Lower leg skin (tissue), 4 donors: ENCODE measurements at regions not wholly inside any gene's neighbourhood (a gene's known extent, or its start where the extent isn't known, plus 50 kb on each side); places are given as distances from the start of the nearest gene placed in this dataset.

ENCODE experiments used
- DNase-seq, 2 donors: peaks; one replicate each; pipeline ENCODE4 v3.0.0-alpha.2; 2019; ENCODE audit warnings: low spot score in 2 of 2
- H3K4me3 ChIP-seq: fragments of 200-600 bp; sonication (generic); 2 replicates; pipeline ENCODE4 v1.5.1; 2017; ENCODE audit warnings: mild to moderate bottlenecking, low read depth; ENCODE audit not compliant: poor library complexity, severe bottlenecking
- POLR2A ChIP-seq, 2 donors: fragments of 450-650 bp; IDR thresholded peaks; one replicate each; pipeline ENCODE4 v1.6.1; 2016 to 2017; ENCODE audit warnings: antibody characterized with exemption in 2 of 2, mild to moderate bottlenecking in 1 of 2, moderate library complexity in 1 of 2
- WGBS, 2 donors: methylation state at CpG; one replicate each; pipeline ENCODE4 v1.1.5; 2018; 5-methylcytosine and 5-hydroxymethylcytosine counted together
- intact Hi-C: fragments of 100-400 bp; cut with DNase I; formaldehyde crosslinking; loops from one replicate; pipeline ENCODE4 v1.15.0; 2023; ENCODE audit warnings: low total_unique reads
- TF ChIP-seq, protein P1 (sequence below), 3 donors: fragments of 450-650 bp; IDR thresholded peaks; one replicate each; pipeline ENCODE4 v1.5.1; 2016; ENCODE audit warnings: antibody characterized with exemption in 3 of 3, mild to moderate bottlenecking in 3 of 3, moderate library complexity in 2 of 3

DNA sequence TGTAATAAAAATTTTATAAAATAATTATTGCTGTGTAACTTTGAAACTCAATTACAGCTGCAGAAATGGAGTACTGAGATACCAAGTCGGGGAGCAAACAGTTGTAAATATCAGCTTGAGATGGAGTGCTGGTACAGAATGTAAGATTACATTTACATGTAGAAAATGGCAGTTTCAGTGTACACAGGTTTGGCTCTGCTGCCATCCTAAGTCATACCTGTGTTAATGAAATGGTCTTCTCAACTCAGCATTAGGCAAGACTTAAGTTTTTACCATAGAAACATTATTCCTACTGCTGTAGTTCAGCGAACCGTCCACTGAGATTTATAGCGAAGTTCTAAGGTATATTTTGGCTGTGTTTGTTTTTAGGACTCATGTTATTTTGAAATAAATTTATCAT lies 110.1 kb upstream of the TBL1XR1 start:
- no peak for DNase-seq
- H3K4me3 ChIP-seq: no peak overlapping the region
- intact Hi-C loops: no loop called here
- 87 to 88% methylated on average over 4 of the region's 4 CpGs for WGBS, 2 donors
- TF ChIP-seq, protein P1, sequence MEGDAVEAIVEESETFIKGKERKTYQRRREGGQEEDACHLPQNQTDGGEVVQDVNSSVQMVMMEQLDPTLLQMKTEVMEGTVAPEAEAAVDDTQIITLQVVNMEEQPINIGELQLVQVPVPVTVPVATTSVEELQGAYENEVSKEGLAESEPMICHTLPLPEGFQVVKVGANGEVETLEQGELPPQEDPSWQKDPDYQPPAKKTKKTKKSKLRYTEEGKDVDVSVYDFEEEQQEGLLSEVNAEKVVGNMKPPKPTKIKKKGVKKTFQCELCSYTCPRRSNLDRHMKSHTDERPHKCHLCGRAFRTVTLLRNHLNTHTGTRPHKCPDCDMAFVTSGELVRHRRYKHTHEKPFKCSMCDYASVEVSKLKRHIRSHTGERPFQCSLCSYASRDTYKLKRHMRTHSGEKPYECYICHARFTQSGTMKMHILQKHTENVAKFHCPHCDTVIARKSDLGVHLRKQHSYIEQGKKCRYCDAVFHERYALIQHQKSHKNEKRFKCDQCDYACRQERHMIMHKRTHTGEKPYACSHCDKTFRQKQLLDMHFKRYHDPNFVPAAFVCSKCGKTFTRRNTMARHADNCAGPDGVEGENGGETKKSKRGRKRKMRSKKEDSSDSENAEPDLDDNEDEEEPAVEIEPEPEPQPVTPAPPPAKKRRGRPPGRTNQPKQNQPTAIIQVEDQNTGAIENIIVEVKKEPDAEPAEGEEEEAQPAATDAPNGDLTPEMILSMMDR (IDR thresholded peaks at IDR 0.05): no peak
- no peak for TF ChIP-seq POLR2A (IDR thresholded peaks at IDR 0.05)

DNA sequence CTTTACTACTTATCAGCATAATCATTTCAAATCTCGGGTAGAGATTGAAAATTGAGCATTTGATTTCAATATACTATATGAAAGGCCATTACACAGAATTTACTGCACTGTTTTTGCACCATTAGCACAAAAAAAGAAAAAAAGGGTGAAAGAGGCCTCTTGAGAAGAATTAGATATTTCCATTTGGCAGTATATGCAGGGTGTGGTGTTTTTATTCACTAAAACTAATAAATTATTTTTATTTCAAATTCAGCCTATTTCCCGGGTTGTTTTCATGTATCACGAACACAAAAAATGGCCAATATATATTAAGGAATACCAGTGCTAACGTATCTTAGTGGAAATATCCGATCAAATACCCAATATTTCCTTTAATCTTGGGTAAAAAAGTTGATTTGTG lies 110.5 kb upstream of the TBL1XR1 start:
- 49 to 61% methylated on average over 5 of the region's 5 CpGs for WGBS, 2 donors

DNA sequence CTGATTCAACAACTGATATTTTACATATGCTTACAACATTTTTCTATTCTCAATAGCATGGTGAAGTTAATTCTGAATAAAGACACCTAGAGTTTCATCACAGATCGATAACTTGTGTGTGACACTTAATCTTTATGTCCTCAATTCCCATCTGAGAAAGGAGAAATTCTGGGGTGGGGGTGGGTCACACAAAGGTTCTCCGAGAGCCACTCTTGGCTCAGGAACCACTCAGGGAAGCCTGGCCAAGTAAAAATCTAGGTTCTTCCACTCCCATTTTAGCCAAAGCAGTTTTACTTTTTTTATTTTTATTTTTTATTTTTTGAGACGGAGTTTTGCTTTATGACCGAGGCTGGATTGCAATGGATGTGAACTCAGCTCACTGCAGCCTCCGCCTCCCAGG lies 111.0 kb upstream of the TBL1XR1 start:
- no peak overlapping the region for H3K4me3 ChIP-seq
- 65 to 69% methylated on average over 5 of the region's 5 CpGs for WGBS, 2 donors
- TF ChIP-seq, protein P1 (IDR thresholded peaks at IDR 0.05): no peak
- no peak for TF ChIP-seq POLR2A (IDR thresholded peaks at IDR 0.05)
- no peak for DNase-seq
- intact Hi-C loops: no loop called here

More for the DNA sequence above, 110.5 kb upstream of the TBL1XR1 start:
- no peak for DNase-seq
- H3K4me3 ChIP-seq: no peak overlapping the region
- intact Hi-C loops: no loop called here
- TF ChIP-seq, protein P1 (IDR thresholded peaks at IDR 0.05): no peak
- TF ChIP-seq POLR2A (IDR thresholded peaks at IDR 0.05): no peak

DNA sequence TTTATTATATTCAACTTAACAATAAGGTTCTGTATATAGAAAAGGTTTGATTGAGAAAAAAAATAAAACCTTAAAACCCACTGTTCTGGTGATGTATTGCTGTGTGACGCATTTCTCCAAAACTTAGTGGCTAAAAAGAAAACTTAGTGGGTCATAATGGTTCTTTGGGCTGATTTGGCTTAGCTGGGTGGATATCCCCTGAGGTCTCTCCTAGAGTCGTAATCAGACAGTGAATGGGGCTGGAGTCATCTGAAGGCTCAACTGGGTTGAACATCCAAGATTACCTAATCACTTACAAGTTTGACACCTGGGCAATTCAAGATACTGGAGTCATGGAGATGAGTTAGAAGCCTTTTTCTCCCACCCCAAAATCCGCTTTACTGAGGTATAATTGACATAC lies 111.6 kb upstream of the TBL1XR1 start:
- H3K4me3 ChIP-seq: no peak overlapping the region
- intact Hi-C loops: no loop called here
- TF ChIP-seq, protein P1 (IDR thresholded peaks at IDR 0.05): no peak
- TF ChIP-seq POLR2A (IDR thresholded peaks at IDR 0.05): no peak
- no peak for DNase-seq
- 75 to 85% methylated on average over 3 of the region's 3 CpGs for WGBS, 2 donors

DNA sequence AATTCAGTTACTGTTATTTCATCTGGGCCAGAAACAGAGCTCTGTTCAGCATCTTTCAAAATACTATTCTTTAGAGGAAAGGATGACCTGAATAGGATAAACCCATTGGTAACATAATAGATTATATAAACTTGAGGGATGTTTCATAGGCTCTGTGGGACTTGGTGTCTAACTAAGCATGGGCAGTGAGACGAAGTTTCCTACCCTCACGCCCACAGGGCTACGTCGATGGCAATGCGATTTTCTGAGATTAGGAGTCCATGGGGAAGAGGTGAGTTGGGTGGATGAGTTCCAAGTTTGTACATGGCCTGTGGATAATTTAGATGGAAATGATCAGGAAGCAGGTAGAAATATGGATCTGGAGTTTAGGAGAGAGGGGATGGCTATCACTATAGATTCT lies 115.2 kb upstream of the TBL1XR1 start:
- intact Hi-C loops: no loop called here
- no peak for DNase-seq
- WGBS, 2 donors: 95% methylated on average over 5 of the region's 5 CpGs
- TF ChIP-seq, protein P1 (IDR thresholded peaks at IDR 0.05): no peak
- TF ChIP-seq POLR2A (IDR thresholded peaks at IDR 0.05): no peak
- no peak overlapping the region for H3K4me3 ChIP-seq

DNA sequence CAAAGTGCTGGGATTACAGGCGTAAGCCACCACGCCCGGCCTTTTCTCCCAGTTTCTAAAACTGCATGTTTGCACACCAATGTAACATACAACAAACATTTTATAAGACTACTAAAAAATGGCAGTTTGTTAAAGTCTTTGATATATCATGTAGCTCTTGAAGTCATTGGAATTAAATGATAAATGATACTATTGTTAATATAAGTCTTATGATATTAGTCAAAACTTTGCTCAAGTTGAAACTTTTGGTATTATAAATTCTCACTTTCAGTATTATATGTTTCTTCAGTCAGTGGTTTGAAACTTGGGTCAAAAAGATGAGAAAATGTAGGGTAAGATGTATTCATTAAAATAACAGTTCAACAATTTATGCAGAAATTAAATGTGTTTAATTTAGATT lies 117.6 kb upstream of the TBL1XR1 start:
- no peak for TF ChIP-seq POLR2A (IDR thresholded peaks at IDR 0.05)
- TF ChIP-seq, protein P1 (IDR thresholded peaks at IDR 0.05): no peak
- no peak for DNase-seq
- no peak overlapping the region for H3K4me3 ChIP-seq
- WGBS, 2 donors: 93 to 95% methylated on average over 3 of the region's 3 CpGs
- intact Hi-C loops: no loop called here
